GM19463 (cell line): ENCODE measurements at regions not wholly inside any gene's neighbourhood (a gene's known extent, or its start where the extent isn't known, plus 50 kb on each side); places are given as distances from the start of the nearest gene placed in this dataset.
"Not testable (repeated sequence)": the region's sequence is repeated elsewhere in the genome, so short reads cannot be mapped to it uniquely, and the experiment has no call there.

ENCODE experiments used
- ATAC-seq: cut with Tn5 transposase; IDR thresholded peaks from one replicate; pipeline ENCODE4 v1.9.1; 2021; ENCODE audit warnings: mild to moderate bottlenecking, moderate library complexity; ENCODE audit not compliant: unreplicated experiment

GRCh38 chr17:56690441-56691291 lies 97.2 kb downstream of the NOG start:
- ATAC-seq = no peak

- no peak for ATAC-seq
These were observed 101.3 kb downstream of the NOG start for GRCh38 chr17:56694825-56695224.

GRCh38 chr17:56697190-56697589 lies 103.7 kb downstream of the NOG start:
- ATAC-seq = no peak

GRCh38 chr17:56699186-56699894 lies 105.8 kb downstream of the NOG start:
- no peak for ATAC-seq

- no peak for ATAC-seq
These were observed 107.5 kb downstream of the NOG start for GRCh38 chr17:56700919-56701420.

- ATAC-seq = no peak
These were observed 114.1 kb downstream of the NOG start for GRCh38 chr17:56707312-56708219.

- ATAC-seq = no peak
These were observed 114.7 kb downstream of the NOG start for GRCh38 chr17:56708220-56708558.

- ATAC-seq = no peak
These were observed 115.3 kb downstream of the NOG start for GRCh38 chr17:56708670-56709410.

GRCh38 chr17:56710986-56711385 lies 117.5 kb downstream of the NOG start:
- no peak for ATAC-seq

GRCh38 chr17:56715613-56716357 lies 117.9 kb downstream of the C17orf67 start:
- ATAC-seq = peak; percentile 86

GRCh38 chr17:56717471-56717870 lies 116.2 kb downstream of the C17orf67 start:
- ATAC-seq = no peak

GRCh38 chr17:56718515-56718914 lies 115.2 kb downstream of the C17orf67 start:
- ATAC-seq = no peak

- no peak for ATAC-seq
These were observed 110.3 kb downstream of the C17orf67 start for GRCh38 chr17:56723421-56723820.

GRCh38 chr17:56724664-56725063 lies 109.1 kb downstream of the C17orf67 start:
- no peak for ATAC-seq

- no peak for ATAC-seq
These were observed 108.6 kb downstream of the C17orf67 start for GRCh38 chr17:56725144-56725543.

- no peak for ATAC-seq
These were observed 105.7 kb downstream of the C17orf67 start for GRCh38 chr17:56727876-56728617.

- not testable (repeated sequence) for ATAC-seq
These were observed 102.6 kb downstream of the C17orf67 start for GRCh38 chr17:56731096-56731495.

- no peak for ATAC-seq
These were observed 99.9 kb downstream of the C17orf67 start for GRCh38 chr17:56733833-56734232.

GRCh38 chr17:56735842-56736241 lies 97.9 kb downstream of the C17orf67 start:
- ATAC-seq = no peak
